Right ventricle myocardium inferior (tissue), 1 donor: ENCODE measurements at regions not wholly inside any gene's neighbourhood (a gene's known extent, or its start where the extent isn't known, plus 50 kb on each side); places are given as distances from the start of the nearest gene placed in this dataset.
A peak's percentile ranks its signal among the peaks of the same experiment; 100 is the strongest.

Experiments
- ATAC-seq: fragments of 200-7000 bp; cut with Tn5 transposase; one replicate; pipeline ENCODE4 v1.9.1; 2020; ENCODE audit warnings: mild to moderate bottlenecking, moderate library complexity
- DNase-seq: peaks from one replicate; pipeline ENCODE4 v3.0.0; 2021; ENCODE audit errors: missing footprints
- intact Hi-C: fragments of 100-400 bp; cut with DNase I; formaldehyde crosslinking; loops from one replicate; pipeline ENCODE4 v1.11.0; 2022
- donor health status: DM: no; HTN: yes; CAD: no; lungs with severe emphysema.

- ATAC-seq (peak; percentile 66), DNase-seq (peak; percentile 90)
- intact Hi-C loops, result loop anchor here (2.0 to 5.0 kb wide), 6 partner anchors 22 to 342 kb away; partner anchors contain the start of gene IER5L
These were observed 138.1 kb downstream of the C9orf50 start for GRCh38 chr9:129482521-129483414.

GRCh38 chr9:129481810-129482511 is 138.9 kb downstream of the C9orf50 start:
- intact Hi-C loops, result loop anchor here (2.0 to 5.0 kb wide), 6 partner anchors 21 to 341 kb away; partner anchors contain the start of gene IER5L
- ATAC-seq, result peak; percentile 3
- DNase-seq, result no peak

GRCh38 chr9:129481424-129481809 is 139.5 kb downstream of the C9orf50 start:
- ATAC-seq (no peak), DNase-seq (no peak)
- intact Hi-C loops, result loop anchor here (5.0 kb wide), 3 partner anchors 44 to 304 kb away; partner anchors contain the start of gene IER5L

- no peak for ATAC-seq
- intact Hi-C loops, result loop anchor here (5.0 kb wide), 3 partner anchors 43 to 303 kb away; partner anchors contain the start of gene IER5L
- DNase-seq, result no peak
These were observed 140.2 kb downstream of the C9orf50 start for GRCh38 chr9:129480745-129481144.

GRCh38 chr9:129480227-129480626 is 140.7 kb downstream of the C9orf50 start:
- DNase-seq, result no peak
- intact Hi-C loops, result loop anchor here (5.0 kb wide), 3 partner anchors 43 to 303 kb away; partner anchors contain the start of gene IER5L
- no peak for ATAC-seq

- no peak for ATAC-seq
- intact Hi-C loops, result loop anchor here (5.0 kb wide), 3 partner anchors 42 to 302 kb away; partner anchors contain the start of gene IER5L
- no peak for DNase-seq
These were observed 141.3 kb downstream of the C9orf50 start for GRCh38 chr9:129479631-129480011.

GRCh38 chr9:129478961-129479630 is 141.8 kb downstream of the C9orf50 start:
- intact Hi-C loops, result no loop called here
- ATAC-seq, result no peak

GRCh38 chr9:129478461-129478860 is 142.4 kb downstream of the C9orf50 start:
- intact Hi-C loops, result no loop called here
- DNase-seq (no peak), ATAC-seq (no peak)

More at GRCh38 chr9:129478961-129479630, 141.8 kb downstream of the C9orf50 start:
- DNase-seq, result no peak

GRCh38 chr9:129476821-129477611 is 143.9 kb downstream of the C9orf50 start:
- DNase-seq (no peak), ATAC-seq (no peak)
- intact Hi-C loops, result no loop called here

- intact Hi-C loops, result no loop called here
- DNase-seq, result peak; percentile 28
- ATAC-seq, result no peak
These were observed 146.0 kb downstream of the C9orf50 start for GRCh38 chr9:129474740-129475404.

GRCh38 chr9:129473523-129474244 is 147.2 kb downstream of the C9orf50 start:
- intact Hi-C loops, result no loop called here
- peak; percentile 63 for DNase-seq
- ATAC-seq, result peak; percentile 71

GRCh38 chr9:129472651-129473102 is 148.2 kb downstream of the C9orf50 start:
- DNase-seq (peak; percentile 25), ATAC-seq (no peak)
- intact Hi-C loops, result no loop called here

GRCh38 chr9:129471201-129472019 is 149.5 kb downstream of the C9orf50 start:
- peak; percentile 9 for DNase-seq
- no peak for ATAC-seq
- intact Hi-C loops, result no loop called here

- intact Hi-C loops, result no loop called here
- peak; percentile 62 for DNase-seq
- ATAC-seq, result no peak
These were observed 150.9 kb downstream of the C9orf50 start for GRCh38 chr9:129469988-129470316.

GRCh38 chr9:129469188-129469987 is 151.5 kb downstream of the C9orf50 start:
- intact Hi-C loops, result no loop called here
- ATAC-seq, result no peak
- peak; percentile 43 for DNase-seq
